HCT116 (cell line): ENCODE measurements at regions not wholly inside any gene's neighbourhood (a gene's known extent, or its start where the extent isn't known, plus 50 kb on each side); places are given as distances from the start of the nearest gene placed in this dataset.

Source experiments
- ATAC-seq: fragments of 200-7000 bp; cut with Tn5 transposase; 2 replicates; pipeline ENCODE4 v1.9.1; 2020; ENCODE audit warnings: mild to moderate bottlenecking, moderate library complexity
- BruUV-seq: library from RNA; stranded (reverse); fragments of 400-500 nt; replicated peaks from 2 replicates; lab custom pipeline; 2021; lab: Mats Ljungman, UMichigan
- CTCF ChIA-PET: fragments of 300-600 bp; sonication (Branson Sonifier 250); formaldehyde crosslinking; loops from one replicate; lab custom pipeline; 2021; ENCODE audit warnings: antibody characterized with exemption; lab: Charles Lee
- POLR2A ChIA-PET: fragments of 300-600, 350-600 bp; sonication (Branson Sonifier 250); formaldehyde crosslinking; loops from one replicate; lab custom pipeline; 2021; ENCODE audit warnings: antibody characterized with exemption; lab: Charles Lee
- RAD21 ChIA-PET, 2 experiments: fragments of 300-600 bp; sonication (Branson Sonifier 250); formaldehyde crosslinking; loops; one replicate each; lab custom pipeline; 2023; ENCODE audit warnings: low total read pairs in 2 of 2; ENCODE audit not compliant: uncharacterized antibody in 2 of 2, unreplicated experiment in 2 of 2, low non-redundant PET in 1 of 2; lab: Charles Lee
- DNase-seq: peaks from one replicate; pipeline ENCODE4 v3.0.0-alpha.2; 2010; ENCODE audit warnings: low read depth, low spot score
- H2AFZ ChIP-seq: fragments of 200-600 bp; shearing (Covaris generic), sonication (generic); 2 replicates; pipeline ENCODE4 v1.6.1; 2017; ENCODE audit warnings: low read depth, mixed run types, mixed read lengths, antibody characterized with exemption, low read length; ENCODE audit not compliant: poor library complexity, severe bottlenecking
- H3K27ac ChIP-seq: 2 replicates; pipeline ENCODE4 v1.5.1; 2012; ENCODE audit warnings: low read depth, low read length
- H3K27me3 ChIP-seq: fragments of 200-600 bp; sonication (generic); 2 replicates; pipeline ENCODE4 v1.6.1; 2016; ENCODE audit warnings: mixed run types, low read length, mixed read lengths; ENCODE audit not compliant: insufficient read depth
- H3K36me3 ChIP-seq, 2 experiments: fragments of 200-500 bp in 1 of 2; fragments of 200-600 bp in 1 of 2; sonication (Bioruptor generic) in 1 of 2; sonication (generic) in 1 of 2; 2 replicates each; pipeline versions ENCODE4 v1.5.1 to v1.6.1; 2014 to 2016; ENCODE audit warnings: low read length in 2 of 2, inconsistent platforms in 1 of 2, mixed read lengths in 1 of 2, mixed run types in 1 of 2; ENCODE audit not compliant: insufficient read depth in 2 of 2, control insufficient read depth in 1 of 2
- H3K4me1 ChIP-seq, 2 experiments: fragments of 200-600 bp in 1 of 2; sonication (generic) in 1 of 2; 2 replicates each; pipeline versions ENCODE4 v1.5.1 to v1.6.1; 2012 to 2017; ENCODE audit warnings: low read length in 2 of 2, inconsistent platforms in 1 of 2, mild to moderate bottlenecking in 1 of 2, mixed read lengths in 1 of 2, mixed run types in 1 of 2, moderate library complexity in 1 of 2; ENCODE audit not compliant: insufficient read depth in 2 of 2, control insufficient read depth in 1 of 2
- H3K4me2 ChIP-seq: fragments of 200-600 bp; sonication (generic); 2 replicates; pipeline ENCODE4 v1.6.1; 2017; ENCODE audit warnings: mixed run types, low read length, mixed read lengths
- H3K4me3 ChIP-seq, 2 experiments: fragments of 200-600 bp in 1 of 2; sonication (generic) in 1 of 2; replicated peaks in 1 of 2; 2 replicates each; pipeline ENCODE4 v1.5.1; 2011 to 2016; ENCODE audit warnings: low read length in 2 of 2, control low read depth in 1 of 2, low read depth in 1 of 2, mild to moderate bottlenecking in 1 of 2, mixed read lengths in 1 of 2, mixed run types in 1 of 2
- H3K79me2 ChIP-seq: fragments of 200-600 bp; sonication (generic); 2 replicates; pipeline ENCODE4 v1.6.1; 2017; ENCODE audit warnings: mild to moderate bottlenecking, mixed run types, low read length, moderate library complexity, mixed read lengths; ENCODE audit not compliant: insufficient read depth
- H3K9ac ChIP-seq: fragments of 200-600 bp; sonication (generic); 2 replicates; pipeline ENCODE4 v1.6.1; 2016; ENCODE audit warnings: low read length, mixed read lengths
- H3K9me2 ChIP-seq: fragments of 200-600 bp; sonication (generic), shearing (Covaris generic); 2 replicates; pipeline ENCODE4 v1.6.1; 2017; ENCODE audit warnings: mixed run types, mild to moderate bottlenecking, moderate library complexity; ENCODE audit not compliant: insufficient read depth
- H3K9me3 ChIP-seq, 2 experiments: fragments of 200-500 bp in 1 of 2; fragments of 200-600 bp in 1 of 2; sonication (Bioruptor generic) in 1 of 2; sonication (generic) in 1 of 2; 2 replicates each; pipeline ENCODE4 v1.6.1; 2014 to 2017; ENCODE audit warnings: low read length in 2 of 2, mixed read lengths in 2 of 2, inconsistent platforms in 1 of 2, low read depth in 1 of 2, mild to moderate bottlenecking in 1 of 2, mixed run types in 1 of 2, moderate library complexity in 1 of 2; ENCODE audit not compliant: control insufficient read depth in 1 of 2, insufficient read depth in 1 of 2
- H4K20me1 ChIP-seq: fragments of 200-600 bp; sonication (generic), shearing (Covaris generic); 2 replicates; pipeline ENCODE4 v1.6.1; 2017; ENCODE audit warnings: mixed run types, mild to moderate bottlenecking, moderate library complexity; ENCODE audit not compliant: insufficient read depth
- CEBPB ChIP-seq: IDR thresholded peaks from 2 replicates; pipeline ENCODE4 v1.6.1; 2012; ENCODE audit warnings: low read depth
- EGR1 ChIP-seq: IDR thresholded peaks from 2 replicates; pipeline ENCODE4 v1.6.1; 2012; ENCODE audit warnings: low read depth
- ELF1 ChIP-seq: IDR thresholded peaks from 2 replicates; pipeline ENCODE4 v1.6.1; 2012; ENCODE audit warnings: low read depth, borderline replicate concordance
- EZH2 ChIP-seq: fragments of 200-600 bp; sonication (generic); IDR thresholded peaks from 2 replicates; pipeline ENCODE4 v1.6.1; 2017; ENCODE audit warnings: antibody characterized with exemption, mixed run types
- EZH2phosphoT487 ChIP-seq: fragments of 200-600 bp; IDR thresholded peaks from 2 replicates; pipeline ENCODE4 v1.6.1; 2018; ENCODE audit warnings: antibody characterized with exemption, borderline replicate concordance
- JUND ChIP-seq: IDR thresholded peaks from 2 replicates; pipeline ENCODE4 v1.6.1; 2012
- RAD21 ChIP-seq: IDR thresholded peaks from 2 replicates; pipeline ENCODE4 v1.6.1; 2012; ENCODE audit warnings: low read depth, mild to moderate bottlenecking
- SP1 ChIP-seq: IDR thresholded peaks from 2 replicates; pipeline ENCODE4 v1.6.1; 2012; ENCODE audit warnings: low read depth
- SRF ChIP-seq: IDR thresholded peaks from 2 replicates; pipeline ENCODE4 v1.6.1; 2012; ENCODE audit warnings: low read depth
- TCF7L2 ChIP-seq: IDR thresholded peaks from 2 replicates; pipeline ENCODE4 v1.7.0; 2011; ENCODE audit warnings: borderline replicate concordance, inconsistent platforms; ENCODE audit not compliant: insufficient read depth, insufficient read length; ENCODE audit errors: extremely low read depth
- ZFX ChIP-seq: fragments of 450-650 bp; IDR thresholded peaks from 2 replicates; pipeline ENCODE4 v1.6.1; 2017
- ZNF274 ChIP-seq: fragments of 200-500 bp; sonication (Bioruptor generic); IDR thresholded peaks from 2 replicates; pipeline ENCODE4 v1.6.1; 2014; ENCODE audit warnings: mild to moderate bottlenecking, low read depth, low read length, inconsistent platforms
- intact Hi-C: fragments of 100-400 bp; cut with micrococcal nuclease; formaldehyde crosslinking; loops from 2 replicates; pipeline ENCODE4 v1.10.0; 2022
- TF ChIP-seq, protein P1 (sequence below): IDR thresholded peaks from 2 replicates; pipeline ENCODE4 v1.6.1; 2011; ENCODE audit warnings: mild to moderate bottlenecking, low read length, moderate library complexity; ENCODE audit not compliant: insufficient replicate concordance; ENCODE audit errors: extremely low read depth
- TF ChIP-seq, protein P2 (sequence below): IDR thresholded peaks from 2 replicates; pipeline ENCODE4 v1.6.1; 2012
- TF ChIP-seq, protein P3 (sequence below), 3 experiments: fragments of 200-600 bp in 1 of 3; sonication (generic) in 1 of 3; IDR thresholded peaks in 2 of 3; conservative IDR thresholded peaks in 1 of 3; 2 replicates each; pipeline ENCODE4 v1.5.1; 2012 to 2017; ENCODE audit warnings: low read depth in 2 of 3, low read length in 2 of 3, antibody characterized with exemption in 1 of 3, borderline replicate concordance in 1 of 3, control low read depth in 1 of 3, mild to moderate bottlenecking in 1 of 3, mixed read lengths in 1 of 3, mixed run types in 1 of 3, moderate library complexity in 1 of 3; ENCODE audit not compliant: insufficient read depth in 1 of 3
- TF ChIP-seq, protein P4 (sequence below): IDR thresholded peaks from 2 replicates; pipeline ENCODE4 v1.6.1; 2012
- TF ChIP-seq, protein P5 (sequence below): IDR thresholded peaks from 2 replicates; pipeline ENCODE4 v1.6.1; 2012; ENCODE audit warnings: low read depth

DNA sequence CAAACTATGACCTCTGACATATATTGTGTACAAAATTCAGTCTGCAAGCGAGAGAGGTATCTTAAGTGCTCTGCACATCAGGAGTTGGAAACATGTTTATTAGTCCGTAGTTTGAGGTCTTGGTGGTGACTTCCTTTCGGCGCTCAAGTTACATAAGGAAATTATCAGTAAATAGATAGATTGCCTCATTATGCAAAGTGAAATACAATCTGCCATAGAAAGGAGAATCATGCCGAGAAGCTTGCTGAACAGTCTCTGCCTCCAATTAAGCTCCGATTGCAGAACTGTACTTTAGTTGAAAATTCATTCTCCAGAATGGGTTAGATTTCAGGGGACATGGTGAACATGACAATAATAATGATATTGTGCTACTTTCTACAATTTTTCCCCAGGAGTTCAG is 271.8 kb downstream of the BRINP2 start:
- Histone ChIP-seq H3K79me2 (no peaks in the 10 kb centered on the region), H3K9me2 (no peaks in the 10 kb centered on the region), H3K27me3 (peaks cover 36% of the 10 kb centered on the region), H3K9ac (no peak overlapping the region), H3K4me3 (no peak overlapping the region), H3K36me3 (no peaks in the 10 kb centered on the region), H2AFZ (no peak overlapping the region), H3K9me3 (no peaks in the 10 kb centered on the region), H3K4me2 (no peak overlapping the region), H4K20me1 (no peaks in the 10 kb centered on the region), H3K27ac (no peak overlapping the region), H3K4me1 (no peaks in the 10 kb centered on the region)
- DNase-seq (no peak), ATAC-seq (no peak)
- POLR2A ChIA-PET = no interaction called here
- intact Hi-C loops = no loop called here
- RAD21 ChIA-PET = no interaction called here
- BruUV-seq = no TSS peak
- CTCF ChIA-PET = no interaction called here
- TF ChIP-seq CEBPB (no peak), EGR1 (no peak), EZH2 (no peak), EZH2phosphoT487 (no peak), SP1 (no peak), ZNF274 (no peak), ELF1 (no peak), JUND (no peak), ZFX (no peak), RAD21 (no peak), SRF (no peak), TCF7L2 (no peak)
- TF ChIP-seq, protein P1, sequence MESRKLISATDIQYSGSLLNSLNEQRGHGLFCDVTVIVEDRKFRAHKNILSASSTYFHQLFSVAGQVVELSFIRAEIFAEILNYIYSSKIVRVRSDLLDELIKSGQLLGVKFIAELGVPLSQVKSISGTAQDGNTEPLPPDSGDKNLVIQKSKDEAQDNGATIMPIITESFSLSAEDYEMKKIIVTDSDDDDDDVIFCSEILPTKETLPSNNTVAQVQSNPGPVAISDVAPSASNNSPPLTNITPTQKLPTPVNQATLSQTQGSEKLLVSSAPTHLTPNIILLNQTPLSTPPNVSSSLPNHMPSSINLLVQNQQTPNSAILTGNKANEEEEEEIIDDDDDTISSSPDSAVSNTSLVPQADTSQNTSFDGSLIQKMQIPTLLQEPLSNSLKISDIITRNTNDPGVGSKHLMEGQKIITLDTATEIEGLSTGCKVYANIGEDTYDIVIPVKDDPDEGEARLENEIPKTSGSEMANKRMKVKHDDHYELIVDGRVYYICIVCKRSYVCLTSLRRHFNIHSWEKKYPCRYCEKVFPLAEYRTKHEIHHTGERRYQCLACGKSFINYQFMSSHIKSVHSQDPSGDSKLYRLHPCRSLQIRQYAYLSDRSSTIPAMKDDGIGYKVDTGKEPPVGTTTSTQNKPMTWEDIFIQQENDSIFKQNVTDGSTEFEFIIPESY = no peak
- TF ChIP-seq, protein P2, sequence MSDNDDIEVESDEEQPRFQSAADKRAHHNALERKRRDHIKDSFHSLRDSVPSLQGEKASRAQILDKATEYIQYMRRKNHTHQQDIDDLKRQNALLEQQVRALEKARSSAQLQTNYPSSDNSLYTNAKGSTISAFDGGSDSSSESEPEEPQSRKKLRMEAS = no peak
- TF ChIP-seq, protein P3, sequence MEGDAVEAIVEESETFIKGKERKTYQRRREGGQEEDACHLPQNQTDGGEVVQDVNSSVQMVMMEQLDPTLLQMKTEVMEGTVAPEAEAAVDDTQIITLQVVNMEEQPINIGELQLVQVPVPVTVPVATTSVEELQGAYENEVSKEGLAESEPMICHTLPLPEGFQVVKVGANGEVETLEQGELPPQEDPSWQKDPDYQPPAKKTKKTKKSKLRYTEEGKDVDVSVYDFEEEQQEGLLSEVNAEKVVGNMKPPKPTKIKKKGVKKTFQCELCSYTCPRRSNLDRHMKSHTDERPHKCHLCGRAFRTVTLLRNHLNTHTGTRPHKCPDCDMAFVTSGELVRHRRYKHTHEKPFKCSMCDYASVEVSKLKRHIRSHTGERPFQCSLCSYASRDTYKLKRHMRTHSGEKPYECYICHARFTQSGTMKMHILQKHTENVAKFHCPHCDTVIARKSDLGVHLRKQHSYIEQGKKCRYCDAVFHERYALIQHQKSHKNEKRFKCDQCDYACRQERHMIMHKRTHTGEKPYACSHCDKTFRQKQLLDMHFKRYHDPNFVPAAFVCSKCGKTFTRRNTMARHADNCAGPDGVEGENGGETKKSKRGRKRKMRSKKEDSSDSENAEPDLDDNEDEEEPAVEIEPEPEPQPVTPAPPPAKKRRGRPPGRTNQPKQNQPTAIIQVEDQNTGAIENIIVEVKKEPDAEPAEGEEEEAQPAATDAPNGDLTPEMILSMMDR (IDR thresholded peaks at IDR 0.05 in 2 of 3, conservative IDR thresholded peaks at IDR 0.05 in 1 of 3; ENCODE audit: borderline replicate concordance in 1 of 3, insufficient read depth in 1 of 3, low read depth in 2 of 3, low read length in 2 of 3) = no peak
- TF ChIP-seq, protein P4, sequence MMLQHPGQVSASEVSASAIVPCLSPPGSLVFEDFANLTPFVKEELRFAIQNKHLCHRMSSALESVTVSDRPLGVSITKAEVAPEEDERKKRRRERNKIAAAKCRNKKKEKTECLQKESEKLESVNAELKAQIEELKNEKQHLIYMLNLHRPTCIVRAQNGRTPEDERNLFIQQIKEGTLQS = no peak
- TF ChIP-seq, protein P5, sequence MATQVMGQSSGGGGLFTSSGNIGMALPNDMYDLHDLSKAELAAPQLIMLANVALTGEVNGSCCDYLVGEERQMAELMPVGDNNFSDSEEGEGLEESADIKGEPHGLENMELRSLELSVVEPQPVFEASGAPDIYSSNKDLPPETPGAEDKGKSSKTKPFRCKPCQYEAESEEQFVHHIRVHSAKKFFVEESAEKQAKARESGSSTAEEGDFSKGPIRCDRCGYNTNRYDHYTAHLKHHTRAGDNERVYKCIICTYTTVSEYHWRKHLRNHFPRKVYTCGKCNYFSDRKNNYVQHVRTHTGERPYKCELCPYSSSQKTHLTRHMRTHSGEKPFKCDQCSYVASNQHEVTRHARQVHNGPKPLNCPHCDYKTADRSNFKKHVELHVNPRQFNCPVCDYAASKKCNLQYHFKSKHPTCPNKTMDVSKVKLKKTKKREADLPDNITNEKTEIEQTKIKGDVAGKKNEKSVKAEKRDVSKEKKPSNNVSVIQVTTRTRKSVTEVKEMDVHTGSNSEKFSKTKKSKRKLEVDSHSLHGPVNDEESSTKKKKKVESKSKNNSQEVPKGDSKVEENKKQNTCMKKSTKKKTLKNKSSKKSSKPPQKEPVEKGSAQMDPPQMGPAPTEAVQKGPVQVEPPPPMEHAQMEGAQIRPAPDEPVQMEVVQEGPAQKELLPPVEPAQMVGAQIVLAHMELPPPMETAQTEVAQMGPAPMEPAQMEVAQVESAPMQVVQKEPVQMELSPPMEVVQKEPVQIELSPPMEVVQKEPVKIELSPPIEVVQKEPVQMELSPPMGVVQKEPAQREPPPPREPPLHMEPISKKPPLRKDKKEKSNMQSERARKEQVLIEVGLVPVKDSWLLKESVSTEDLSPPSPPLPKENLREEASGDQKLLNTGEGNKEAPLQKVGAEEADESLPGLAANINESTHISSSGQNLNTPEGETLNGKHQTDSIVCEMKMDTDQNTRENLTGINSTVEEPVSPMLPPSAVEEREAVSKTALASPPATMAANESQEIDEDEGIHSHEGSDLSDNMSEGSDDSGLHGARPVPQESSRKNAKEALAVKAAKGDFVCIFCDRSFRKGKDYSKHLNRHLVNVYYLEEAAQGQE = no peak
